HUES64 (cell line): ENCODE measurements at regions not wholly inside any gene's neighbourhood (a gene's known extent, or its start where the extent isn't known, plus 50 kb on each side); places are given as distances from the start of the nearest gene placed in this dataset.
"Not testable (repeated sequence)": the region's sequence is repeated elsewhere in the genome, so short reads cannot be mapped to it uniquely, and the experiment has no call there.

Source experiments
- H3K27ac ChIP-seq: 2 replicates; pipeline ENCODE4 v1.7.0; 2013; ENCODE audit warnings: low read depth, low read length, inconsistent platforms
- H3K27me3 ChIP-seq: 2 replicates; pipeline ENCODE4 v1.6.1; 2013; ENCODE audit warnings: mild to moderate bottlenecking, low read length; ENCODE audit not compliant: insufficient read depth
- H3K36me3 ChIP-seq: 2 replicates; pipeline ENCODE4 v1.6.1; 2013; ENCODE audit warnings: mild to moderate bottlenecking, low read length; ENCODE audit not compliant: insufficient read depth
- H3K4me1 ChIP-seq: 2 replicates; pipeline ENCODE4 v1.6.1; 2013; ENCODE audit warnings: mild to moderate bottlenecking, low read length, moderate library complexity; ENCODE audit not compliant: insufficient read depth
- H3K4me3 ChIP-seq: 2 replicates; pipeline ENCODE4 v1.5.1; 2013; ENCODE audit warnings: mild to moderate bottlenecking, low read length, moderate library complexity
- H3K9ac ChIP-seq: 2 replicates; pipeline ENCODE4 v1.6.1; 2013; ENCODE audit warnings: mild to moderate bottlenecking, low read depth, low read length
- H3K9me3 ChIP-seq: 2 replicates; pipeline ENCODE4 v1.6.1; 2013; ENCODE audit warnings: low read depth, low read length; ENCODE audit not compliant: insufficient read depth
- WGBS: fragments of 150-250, 120-280 bp; methylation state at CpG from one replicate; pipeline ENCODE4 v1.1.7; 2013; ENCODE audit warnings: missing lambda C conversion rate; 5-methylcytosine and 5-hydroxymethylcytosine counted together

- Histone ChIP-seq H3K27ac (no peak overlapping the region), H3K27me3 (no peaks in the 10 kb centered on the region), H3K9me3 (no peaks in the 10 kb centered on the region), H3K9ac (no peak overlapping the region), H3K36me3 (no peaks in the 10 kb centered on the region), H3K4me1 (no peaks in the 10 kb centered on the region), H3K4me3 (no peak overlapping the region)
- 98% methylated on average over 2 of the region's 3 CpGs for WGBS
These were observed 281.1 kb upstream of the CXADR start for GRCh38 chr21:17231771-17232170.

- Histone ChIP-seq H3K27me3 (no peaks in the 10 kb centered on the region), H3K27ac (no peak overlapping the region), H3K36me3 (no peaks in the 10 kb centered on the region), H3K9ac (no peak overlapping the region), H3K9me3 (no peaks in the 10 kb centered on the region), H3K4me1 (no peaks in the 10 kb centered on the region), H3K4me3 (no peak overlapping the region)
These were observed 274.4 kb upstream of the CXADR start for GRCh38 chr21:17238468-17238867.

GRCh38 chr21:17250778-17251241 lies 262.0 kb upstream of the CXADR start:
- Histone ChIP-seq H3K4me3 (no peak overlapping the region), H3K9me3 (no peaks in the 10 kb centered on the region), H3K4me1 (no peaks in the 10 kb centered on the region), H3K36me3 (no peaks in the 10 kb centered on the region), H3K9ac (no peak overlapping the region), H3K27me3 (no peaks in the 10 kb centered on the region), H3K27ac (no peak overlapping the region)
- 91% methylated on average over 2 of the region's 2 CpGs for WGBS

- no peaks in the 10 kb centered on the region for H3K27me3 ChIP-seq
- H3K9me3 ChIP-seq: no peaks in the 10 kb centered on the region
- no peak overlapping the region for H3K27ac ChIP-seq
- WGBS: no CpG with 5 or more reads among the region's 1 CpG
- no peaks in the 10 kb centered on the region for H3K36me3 ChIP-seq
- H3K9ac ChIP-seq: no peak overlapping the region
- no peaks in the 10 kb centered on the region for H3K4me1 ChIP-seq
- no peak overlapping the region for H3K4me3 ChIP-seq
These were observed 255.1 kb upstream of the CXADR start for GRCh38 chr21:17257784-17258183.

- no peak overlapping the region for H3K27ac ChIP-seq
- H3K36me3 ChIP-seq: no peaks in the 10 kb centered on the region
- H3K4me3 ChIP-seq: no peak overlapping the region
- no peaks in the 10 kb centered on the region for H3K4me1 ChIP-seq
- no peaks in the 10 kb centered on the region for H3K27me3 ChIP-seq
- no peak overlapping the region for H3K9ac ChIP-seq
- H3K9me3 ChIP-seq: no peaks in the 10 kb centered on the region
- no CpG with 5 or more reads among the region's 2 CpGs for WGBS
These were observed 248.7 kb upstream of the CXADR start for GRCh38 chr21:17264182-17264581.

GRCh38 chr21:17269760-17270159 lies 243.1 kb upstream of the CXADR start:
- Histone ChIP-seq H3K9me3 (peaks cover 8% of the 10 kb centered on the region; the same call in 1 of the 2 replicates), H3K27me3 (no peaks in the 10 kb centered on the region), H3K9ac (no peak overlapping the region), H3K36me3 (no peaks in the 10 kb centered on the region), H3K4me3 (no peak overlapping the region), H3K4me1 (no peaks in the 10 kb centered on the region), H3K27ac (no peak overlapping the region)
- WGBS: no CpG with 5 or more reads among the region's 3 CpGs

GRCh38 chr21:17270229-17270628 lies 242.6 kb upstream of the CXADR start:
- no peaks in the 10 kb centered on the region for H3K36me3 ChIP-seq
- H3K9me3 ChIP-seq: peaks cover 8% of the 10 kb centered on the region; the same call in 1 of the 2 replicates
- H3K4me3 ChIP-seq: no peak overlapping the region
- no peaks in the 10 kb centered on the region for H3K4me1 ChIP-seq
- no peak overlapping the region for H3K9ac ChIP-seq
- H3K27me3 ChIP-seq: no peaks in the 10 kb centered on the region
- H3K27ac ChIP-seq: no peak overlapping the region
- 25% methylated on average over 1 of the region's 1 CpG for WGBS

- Histone ChIP-seq H3K27me3 (no peaks in the 10 kb centered on the region), H3K9ac (no peak overlapping the region), H3K36me3 (no peaks in the 10 kb centered on the region), H3K9me3 (no peaks in the 10 kb centered on the region), H3K4me3 (no peak overlapping the region), H3K4me1 (no peaks in the 10 kb centered on the region), H3K27ac (no peak overlapping the region)
- 93% methylated on average over 3 of the region's 3 CpGs for WGBS
These were observed 233.2 kb upstream of the CXADR start for GRCh38 chr21:17279663-17280062.

GRCh38 chr21:17293016-17293562 lies 219.8 kb upstream of the CXADR start:
- not testable (repeated sequence) for H3K27me3 ChIP-seq, H3K9ac ChIP-seq, H3K4me1 ChIP-seq, H3K36me3 ChIP-seq, H3K27ac ChIP-seq, H3K4me3 ChIP-seq
- peaks cover 32% of the 10 kb centered on the region for H3K9me3 ChIP-seq
- WGBS: 98% methylated on average over 11 of the region's 11 CpGs

- H3K27me3 ChIP-seq: no peaks in the 10 kb centered on the region
- no peaks in the 10 kb centered on the region for H3K36me3 ChIP-seq
- peaks cover 32% of the 10 kb centered on the region for H3K9me3 ChIP-seq
- no peak overlapping the region for H3K27ac ChIP-seq
- no peak overlapping the region for H3K4me3 ChIP-seq
- no peak overlapping the region for H3K9ac ChIP-seq
- H3K4me1 ChIP-seq: no peaks in the 10 kb centered on the region
- WGBS: 87% methylated on average over 5 of the region's 5 CpGs
These were observed 216.8 kb upstream of the CXADR start for GRCh38 chr21:17295997-17296396.

GRCh38 chr21:17299576-17299975 lies 213.3 kb upstream of the CXADR start:
- H3K36me3 ChIP-seq, H3K4me1 ChIP-seq, H3K27ac ChIP-seq, H3K9ac ChIP-seq, H3K4me3 ChIP-seq, H3K27me3 ChIP-seq: not testable (repeated sequence)
- peaks cover 23% of the 10 kb centered on the region for H3K9me3 ChIP-seq
- WGBS: 86% methylated on average over 1 of the region's 1 CpG

- WGBS: 72% methylated on average over 9 of the region's 9 CpGs
- not testable (repeated sequence) for H3K27me3 ChIP-seq, H3K4me1 ChIP-seq, H3K4me3 ChIP-seq, H3K9me3 ChIP-seq, H3K27ac ChIP-seq, H3K9ac ChIP-seq, H3K36me3 ChIP-seq
These were observed 185.1 kb upstream of the CXADR start for GRCh38 chr21:17327715-17328114.
